T-helper 2 cell treated with Interferon-gamma antibody and Interleukin-4, amounts not matched to agents 5 μg/mL and 100 μg/mL, for 36 hours (primary cell): ENCODE measurements at regions not wholly inside any gene's neighbourhood (a gene's known extent, or its start where the extent isn't known, plus 50 kb on each side); places are given as distances from the start of the nearest gene placed in this dataset.
A peak's percentile ranks its signal among the peaks of the same experiment; 100 is the strongest.

Experiments used
- DNase-seq: peaks from one replicate; pipeline ENCODE4 v3.0.0; 2021; ENCODE audit warnings: low spot score
- H3K27ac Mint-ChIP-seq: one replicate; pipeline ENCODE4 v1.8.0; 2021; ENCODE audit warnings: mild to moderate bottlenecking, mixed read lengths
- H3K27me3 Mint-ChIP-seq: one replicate; pipeline ENCODE4 v1.8.0; 2021; ENCODE audit warnings: low read depth, mixed read lengths
- H3K36me3 Mint-ChIP-seq: one replicate; pipeline ENCODE4 v1.8.0; 2021; ENCODE audit warnings: low read depth, mixed read lengths
- H3K4me1 Mint-ChIP-seq: one replicate; pipeline ENCODE4 v1.8.0; 2021; ENCODE audit warnings: low read depth, mixed read lengths
- H3K4me3 Mint-ChIP-seq: one replicate; pipeline ENCODE4 v1.8.0; 2022; ENCODE audit warnings: mild to moderate bottlenecking, moderate library complexity, mixed read lengths
- H3K9me3 Mint-ChIP-seq: one replicate; pipeline ENCODE4 v1.8.0; 2021; ENCODE audit warnings: mixed read lengths

DNA sequence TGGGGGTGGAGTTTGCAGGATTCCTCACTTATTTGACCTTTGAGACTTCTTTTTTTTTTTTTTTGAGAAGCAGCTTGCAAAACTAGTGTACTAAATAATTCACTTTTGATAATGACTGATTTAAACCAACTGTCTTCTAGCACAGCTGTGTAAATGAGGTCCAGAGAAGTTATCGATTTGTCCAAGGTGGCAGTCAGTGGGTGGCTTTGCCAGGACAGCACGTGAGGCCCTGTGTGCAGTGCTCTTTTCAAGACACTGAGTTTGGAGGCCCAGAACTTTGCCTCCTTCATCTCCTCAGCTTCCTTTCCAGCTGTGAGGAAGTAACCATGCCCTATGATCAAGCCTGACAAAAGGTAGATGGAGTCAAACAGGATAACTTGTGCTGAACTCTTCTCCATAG is 92.9 kb upstream of the LCLAT1 start:
- DNase-seq: no peak
- no peak overlapping the region for H3K27ac Mint-ChIP-seq
- H3K27me3 Mint-ChIP-seq: no peaks in the 10 kb centered on the region
- H3K9me3 Mint-ChIP-seq: no peaks in the 10 kb centered on the region
- H3K4me3 Mint-ChIP-seq: no peak overlapping the region
- no peaks in the 10 kb centered on the region for H3K4me1 Mint-ChIP-seq
- no peaks in the 10 kb centered on the region for H3K36me3 Mint-ChIP-seq

DNA sequence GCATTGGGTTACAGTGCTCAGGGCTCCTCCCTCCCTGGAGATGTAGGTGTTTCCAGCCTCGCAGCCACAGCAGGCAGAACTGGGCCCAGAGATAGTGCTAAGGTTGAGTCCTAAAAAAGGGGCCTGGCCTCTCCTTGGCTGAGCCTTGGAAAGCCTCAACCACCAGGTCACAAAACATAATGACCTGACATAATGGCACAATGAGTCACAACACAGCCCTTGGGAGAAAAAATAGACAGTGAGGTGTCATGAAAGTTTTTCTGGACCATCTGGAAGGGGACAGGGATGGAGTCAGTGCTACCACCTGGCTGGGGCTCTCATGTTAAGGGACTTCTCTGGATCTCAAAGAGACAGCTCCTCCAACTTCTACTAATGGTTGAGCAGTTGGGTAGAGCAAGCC is 92.4 kb upstream of the LCLAT1 start:
- Mint-ChIP-seq H3K4me1 (no peaks in the 10 kb centered on the region), H3K36me3 (no peaks in the 10 kb centered on the region), H3K4me3 (no peak overlapping the region), H3K27ac (no peak overlapping the region), H3K9me3 (no peaks in the 10 kb centered on the region), H3K27me3 (no peaks in the 10 kb centered on the region)
- DNase-seq: no peak

DNA sequence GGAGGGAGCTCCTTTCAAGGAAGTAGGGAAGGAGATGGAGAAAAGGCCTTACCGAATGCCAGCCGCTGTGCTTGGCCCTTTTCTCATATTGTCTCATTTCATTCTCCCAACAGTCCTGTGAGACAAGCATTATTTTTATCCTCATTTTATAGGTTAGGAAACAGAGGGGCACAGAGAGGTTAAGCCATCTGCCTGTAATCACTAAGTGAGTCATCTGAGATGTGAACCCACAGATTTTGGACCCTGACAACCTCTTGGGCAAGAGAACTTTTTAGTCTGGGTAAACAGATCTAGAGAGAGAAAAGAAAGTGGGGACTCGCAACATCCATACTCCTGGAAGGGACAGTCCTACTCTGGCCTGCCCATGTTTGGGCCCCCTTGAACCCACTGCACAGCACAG is 91.7 kb upstream of the LCLAT1 start:
- no peaks in the 10 kb centered on the region for H3K36me3 Mint-ChIP-seq
- no peaks in the 10 kb centered on the region for H3K4me1 Mint-ChIP-seq
- no peaks in the 10 kb centered on the region for H3K9me3 Mint-ChIP-seq
- no peak for DNase-seq
- H3K27me3 Mint-ChIP-seq: no peaks in the 10 kb centered on the region
- no peak overlapping the region for H3K27ac Mint-ChIP-seq
- H3K4me3 Mint-ChIP-seq: no peak overlapping the region

DNA sequence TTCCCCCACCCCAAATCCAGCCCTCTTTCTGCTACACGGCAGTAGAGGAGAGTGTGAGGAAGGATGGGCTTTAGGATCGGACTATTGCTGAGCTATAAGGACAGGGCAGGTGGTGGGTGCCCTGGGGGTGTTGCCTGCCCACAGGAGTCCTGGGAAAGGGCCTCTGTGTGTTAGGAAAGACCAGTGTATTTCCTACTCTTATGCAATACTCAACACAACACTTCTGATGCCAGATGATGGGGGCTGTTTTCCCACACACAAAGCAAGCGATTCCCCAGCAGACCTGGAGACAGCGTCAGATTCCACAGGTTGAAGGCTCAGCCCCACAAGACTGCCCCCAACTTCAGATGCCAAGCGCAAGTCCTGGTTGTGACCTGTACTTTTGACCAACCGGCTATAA is 91.0 kb upstream of the LCLAT1 start:
- H3K36me3 Mint-ChIP-seq: no peaks in the 10 kb centered on the region
- no peak overlapping the region for H3K4me3 Mint-ChIP-seq
- DNase-seq: no peak
- peaks cover 2% of the 10 kb centered on the region for H3K4me1 Mint-ChIP-seq
- no peaks in the 10 kb centered on the region for H3K9me3 Mint-ChIP-seq
- H3K27me3 Mint-ChIP-seq: no peaks in the 10 kb centered on the region
- H3K27ac Mint-ChIP-seq: no peak overlapping the region

DNA sequence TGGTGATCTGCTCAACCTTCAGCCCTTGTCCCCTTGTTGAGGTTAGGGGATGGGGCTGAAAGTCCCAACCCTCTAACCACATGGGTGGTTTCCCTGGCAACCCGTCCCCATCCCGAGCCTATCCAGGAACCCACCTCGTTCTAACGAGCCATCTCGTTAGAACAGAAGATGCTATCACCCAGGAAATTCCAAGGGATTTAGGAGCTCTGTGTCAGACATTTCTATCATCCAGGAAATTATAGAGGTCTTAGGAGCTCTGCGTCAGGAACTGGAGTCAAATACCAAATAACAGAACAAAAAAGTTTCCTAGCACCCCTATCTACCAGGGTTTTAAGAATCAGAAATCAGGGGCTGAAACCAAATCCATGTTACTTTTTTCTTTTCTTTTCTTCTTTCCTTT is 90.3 kb upstream of the LCLAT1 start:
- H3K9me3 Mint-ChIP-seq: no peaks in the 10 kb centered on the region
- no peak overlapping the region for H3K27ac Mint-ChIP-seq
- no peaks in the 10 kb centered on the region for H3K27me3 Mint-ChIP-seq
- H3K4me3 Mint-ChIP-seq: no peak overlapping the region
- no peak for DNase-seq
- H3K4me1 Mint-ChIP-seq: peaks cover 4% of the 10 kb centered on the region
- H3K36me3 Mint-ChIP-seq: no peaks in the 10 kb centered on the region

DNA sequence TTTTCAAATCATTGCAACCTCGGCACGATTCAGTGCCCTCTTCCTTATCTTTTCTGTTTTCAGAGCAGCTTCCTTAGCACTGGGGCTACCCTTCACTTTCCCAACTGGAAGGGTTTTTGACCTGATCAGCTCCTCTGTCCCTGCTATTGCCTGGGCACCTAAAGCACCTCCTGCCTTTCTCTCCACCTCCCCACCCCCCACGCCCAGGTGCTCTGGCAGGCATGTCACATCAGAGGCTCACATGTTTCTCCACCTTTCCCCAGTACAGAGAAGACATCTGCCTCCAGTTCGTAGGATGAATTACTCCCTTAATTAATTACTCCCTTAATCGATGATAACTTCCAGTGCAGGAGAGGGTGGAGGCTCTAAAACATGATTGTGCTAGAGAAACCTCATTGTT is 88.7 kb upstream of the LCLAT1 start:
- Mint-ChIP-seq H3K27ac (no peak overlapping the region), H3K36me3 (no peaks in the 10 kb centered on the region), H3K27me3 (no peaks in the 10 kb centered on the region), H3K4me1 (peaks cover 11% of the 10 kb centered on the region), H3K9me3 (no peaks in the 10 kb centered on the region), H3K4me3 (no peak overlapping the region)
- no peak for DNase-seq

DNA sequence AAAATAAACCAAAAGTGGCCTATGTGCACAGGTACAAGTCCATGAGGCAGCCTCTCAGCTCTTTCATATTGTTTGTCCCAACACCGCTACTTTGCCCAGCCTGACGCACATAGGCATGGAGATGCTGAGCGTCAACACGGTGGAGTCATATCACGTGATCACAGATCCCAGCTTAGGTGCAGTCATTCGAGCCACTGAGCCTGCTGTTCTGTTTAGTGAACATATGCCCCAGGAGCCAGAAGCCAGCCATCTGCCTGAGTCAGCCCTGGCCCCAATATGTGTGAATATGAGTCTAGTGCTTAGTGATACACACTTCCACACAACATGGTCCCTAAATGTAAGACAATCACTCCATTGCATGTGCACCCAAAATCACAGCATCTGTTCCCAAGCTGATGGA is 88.2 kb upstream of the LCLAT1 start:
- H3K4me1 Mint-ChIP-seq: peaks cover 11% of the 10 kb centered on the region
- no peaks in the 10 kb centered on the region for H3K27me3 Mint-ChIP-seq
- H3K4me3 Mint-ChIP-seq: no peak overlapping the region
- H3K9me3 Mint-ChIP-seq: no peaks in the 10 kb centered on the region
- H3K27ac Mint-ChIP-seq: no peak overlapping the region
- no peak for DNase-seq
- H3K36me3 Mint-ChIP-seq: no peaks in the 10 kb centered on the region

DNA sequence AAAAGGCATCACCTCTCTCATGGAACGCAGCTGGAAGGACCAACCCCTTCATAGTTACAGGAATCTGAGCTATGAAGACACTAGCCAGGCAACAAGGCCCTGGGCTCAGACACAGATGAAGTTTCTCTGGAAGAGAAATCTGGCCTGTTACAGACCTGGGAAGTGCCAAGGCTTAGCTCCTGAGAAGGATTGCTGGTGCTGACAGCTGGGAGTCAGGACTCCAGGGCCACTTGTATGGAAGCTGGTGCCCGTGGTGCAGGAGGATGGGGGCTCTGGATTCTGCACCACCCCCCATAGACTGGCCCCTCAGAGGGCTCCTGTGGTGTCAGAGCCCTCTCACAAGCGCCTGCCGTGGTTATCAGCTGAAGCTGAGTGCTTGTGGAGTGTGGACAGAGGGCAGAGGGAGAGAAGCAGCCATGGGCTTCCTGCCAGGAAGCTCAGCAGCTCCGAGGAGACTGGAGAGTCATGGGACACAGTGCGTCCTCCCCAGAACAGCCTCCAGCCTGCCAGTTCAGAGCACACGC is 87.3 kb upstream of the LCLAT1 start:
- no peaks in the 10 kb centered on the region for H3K27me3 Mint-ChIP-seq
- H3K27ac Mint-ChIP-seq: no peak overlapping the region
- no peaks in the 10 kb centered on the region for H3K36me3 Mint-ChIP-seq
- H3K4me3 Mint-ChIP-seq: no peak overlapping the region
- no peaks in the 10 kb centered on the region for H3K9me3 Mint-ChIP-seq
- H3K4me1 Mint-ChIP-seq: peaks cover 11% of the 10 kb centered on the region
- DNase-seq: no peak

DNA sequence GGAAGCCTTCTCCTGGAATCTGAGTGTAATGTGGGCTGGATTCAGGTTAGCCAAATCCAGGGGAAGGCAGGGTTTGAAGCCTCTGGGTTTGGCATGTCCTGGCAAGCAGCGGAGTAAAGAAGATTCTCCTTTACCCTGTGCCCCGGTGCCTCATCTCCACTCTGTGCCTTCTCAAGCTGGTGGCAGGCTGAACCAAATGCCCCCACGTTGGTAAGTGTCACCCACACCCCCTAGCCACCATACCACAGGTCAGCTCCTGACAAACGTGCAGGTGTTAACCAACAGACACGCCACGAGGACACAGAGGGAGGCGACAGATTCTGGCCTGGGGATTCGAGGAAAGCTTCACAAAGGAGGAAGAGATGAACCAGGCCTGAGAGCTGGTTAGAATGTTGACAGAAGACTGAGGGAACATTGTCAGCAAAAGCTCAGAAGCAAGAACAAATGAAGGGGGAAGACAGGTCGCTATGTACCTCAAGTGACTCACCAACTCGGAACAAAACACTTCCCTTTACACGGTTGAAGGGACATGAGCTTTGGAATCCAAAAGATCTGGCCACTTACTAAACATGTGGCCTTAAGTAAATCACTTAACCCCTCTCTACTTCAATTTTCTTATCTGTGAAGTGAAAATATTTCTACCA is 85.2 kb upstream of the LCLAT1 start:
- Mint-ChIP-seq H3K27me3 (no peaks in the 10 kb centered on the region), H3K9me3 (no peaks in the 10 kb centered on the region), H3K4me3 (no peak overlapping the region), H3K36me3 (no peaks in the 10 kb centered on the region), H3K4me1 (peaks cover 26% of the 10 kb centered on the region), H3K27ac (no peak overlapping the region)
- no peak for DNase-seq

DNA sequence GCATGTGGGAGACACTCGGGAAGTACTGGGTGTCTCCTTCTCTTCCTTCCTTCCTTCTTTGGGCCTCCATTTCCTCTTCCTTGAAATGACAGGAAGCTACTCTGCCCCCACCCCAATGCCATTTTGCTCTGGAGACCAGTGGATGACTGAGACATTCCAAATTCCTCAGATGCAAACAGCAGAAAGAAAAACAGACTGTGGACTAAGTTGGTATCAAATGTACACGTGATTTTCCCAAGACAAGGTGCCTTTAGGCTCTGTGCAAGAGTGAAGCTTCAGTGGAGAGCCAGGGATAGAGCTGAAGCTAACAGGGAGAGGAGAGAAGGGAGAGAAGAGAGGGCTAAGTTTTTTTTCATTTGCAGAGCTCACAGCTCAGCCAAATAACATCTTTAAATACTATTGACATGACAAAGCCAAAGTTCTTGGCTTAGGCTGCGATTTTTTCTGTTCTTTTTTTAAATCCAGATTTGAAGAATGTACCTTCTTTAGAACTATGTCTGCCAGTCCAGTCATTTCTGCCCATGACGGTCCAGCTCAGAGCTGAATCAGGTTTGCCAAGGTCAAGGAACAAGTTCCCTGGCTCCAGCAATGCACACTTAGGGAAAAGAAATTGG is 84.5 kb upstream of the LCLAT1 start:
- Mint-ChIP-seq H3K4me3 (no peak overlapping the region), H3K9me3 (no peaks in the 10 kb centered on the region), H3K36me3 (no peaks in the 10 kb centered on the region), H3K27me3 (no peaks in the 10 kb centered on the region), H3K4me1 (peaks cover 26% of the 10 kb centered on the region), H3K27ac (no peak overlapping the region)
- no peak for DNase-seq

DNA sequence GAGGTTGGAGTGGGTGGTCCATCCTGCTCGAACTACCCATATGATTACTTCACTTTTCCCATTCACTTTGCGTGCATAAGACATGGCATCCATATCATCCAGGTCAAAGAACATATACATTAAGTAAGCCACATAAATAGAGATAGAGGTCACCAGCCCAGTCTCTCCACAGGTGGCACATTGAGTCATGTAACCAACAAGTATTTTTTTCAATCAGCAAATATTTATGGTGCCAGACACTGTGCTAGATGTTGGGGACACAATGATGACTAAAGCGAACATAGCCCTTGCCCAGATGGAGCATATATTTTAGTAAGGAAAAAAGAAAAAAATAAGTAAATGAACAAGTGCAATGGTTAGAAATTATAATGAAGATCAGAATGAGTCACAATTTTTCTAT is 83.6 kb upstream of the LCLAT1 start:
- Mint-ChIP-seq H3K4me3 (no peak overlapping the region), H3K4me1 (peaks cover 26% of the 10 kb centered on the region), H3K27me3 (no peaks in the 10 kb centered on the region), H3K36me3 (no peaks in the 10 kb centered on the region), H3K27ac (no peak overlapping the region), H3K9me3 (no peaks in the 10 kb centered on the region)
- DNase-seq: no peak

DNA sequence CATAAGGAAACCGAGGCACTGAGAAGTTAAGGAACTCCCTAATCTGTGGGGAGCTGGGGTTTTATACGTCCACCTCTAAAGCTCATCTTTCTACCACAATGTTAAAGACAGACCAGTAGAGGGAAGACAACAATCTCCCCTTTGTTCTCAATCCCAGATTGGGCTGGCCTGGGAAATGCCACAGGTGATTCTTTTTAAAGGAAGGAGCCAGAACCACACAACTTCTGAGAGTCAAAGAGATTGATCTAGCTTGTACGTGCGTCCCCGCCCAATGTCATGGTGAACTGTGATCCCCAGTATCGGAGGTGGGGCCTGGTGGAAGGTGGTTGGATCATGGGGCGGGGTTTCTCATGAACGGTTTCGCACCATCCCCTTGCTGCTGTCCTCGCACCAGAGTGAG is 81.8 kb upstream of the LCLAT1 start:
- Mint-ChIP-seq H3K36me3 (no peaks in the 10 kb centered on the region), H3K27me3 (no peaks in the 10 kb centered on the region), H3K9me3 (no peaks in the 10 kb centered on the region), H3K4me3 (no peak overlapping the region), H3K4me1 (peaks cover 26% of the 10 kb centered on the region), H3K27ac (no peak overlapping the region)
- DNase-seq: no peak

DNA sequence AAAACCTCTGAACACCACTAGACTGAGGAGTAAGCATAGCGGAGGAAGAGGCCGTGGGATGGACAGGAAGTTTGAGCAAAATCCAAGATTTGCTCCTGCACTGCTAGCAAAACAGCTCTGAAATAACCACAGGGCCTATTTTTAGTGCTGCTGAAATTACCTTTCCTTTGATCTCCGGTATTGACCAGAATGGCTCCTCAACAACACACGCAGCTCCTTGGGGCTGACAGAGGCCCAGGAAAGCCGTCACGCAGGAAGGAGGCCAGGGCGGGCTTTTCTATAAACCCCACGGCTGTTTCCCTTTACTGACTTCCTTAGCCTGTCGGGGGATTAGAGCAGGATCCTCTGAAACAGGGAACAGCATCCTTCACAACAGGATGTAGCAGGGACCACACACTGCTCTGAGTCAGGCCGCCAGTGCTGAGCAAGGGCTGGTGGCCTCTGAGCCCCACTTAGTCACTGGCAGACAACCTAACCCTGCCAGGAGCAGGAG is 80.8 kb upstream of the LCLAT1 start:
- peak overlapping the region; percentile 11 for H3K27ac Mint-ChIP-seq
- no peak overlapping the region for H3K4me3 Mint-ChIP-seq
- no peaks in the 10 kb centered on the region for H3K9me3 Mint-ChIP-seq
- H3K27me3 Mint-ChIP-seq: no peaks in the 10 kb centered on the region
- peak; percentile 21 for DNase-seq
- peaks cover 23% of the 10 kb centered on the region for H3K4me1 Mint-ChIP-seq
- H3K36me3 Mint-ChIP-seq: no peaks in the 10 kb centered on the region

DNA sequence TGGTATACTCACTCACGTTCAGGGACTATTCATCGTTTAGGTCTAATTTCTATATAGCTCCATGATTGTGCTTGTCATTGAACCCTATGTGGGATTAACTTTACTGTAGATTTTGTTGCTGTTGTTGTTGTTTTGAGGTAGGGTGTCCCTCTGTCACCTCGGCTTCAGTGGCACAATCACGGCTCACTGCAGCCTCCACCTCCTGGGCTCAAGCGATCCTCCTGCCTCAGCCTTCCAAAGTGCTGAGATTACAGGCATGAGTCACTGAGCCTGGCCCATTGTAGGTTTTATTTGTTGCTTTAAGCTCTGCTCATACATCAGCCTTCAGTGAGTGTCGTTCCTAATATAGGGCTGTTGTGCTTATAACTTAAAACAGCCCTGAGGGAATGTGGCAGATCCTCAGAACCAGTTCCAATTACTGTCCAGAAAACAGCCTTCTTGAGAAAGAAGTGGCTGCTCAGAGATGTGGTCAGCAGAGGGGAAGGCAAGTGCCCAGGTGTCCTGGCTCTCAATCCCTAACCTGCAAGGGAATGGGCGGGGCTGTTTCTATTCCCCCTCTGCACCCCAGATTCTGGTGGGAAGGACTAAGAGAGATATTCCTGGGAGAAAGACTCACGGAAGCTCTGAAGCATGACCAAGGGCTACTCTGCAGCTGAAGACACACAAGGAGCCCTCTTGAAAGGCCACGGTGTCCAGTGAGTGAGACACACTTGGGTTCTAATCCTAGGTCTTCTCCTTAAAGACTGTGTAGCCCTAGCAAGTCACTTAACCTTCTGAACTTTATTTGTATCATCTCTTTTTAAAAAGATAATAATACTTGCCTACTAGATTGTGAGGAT is 79.6 kb upstream of the LCLAT1 start:
- Mint-ChIP-seq H3K27ac (no peak overlapping the region), H3K4me3 (no peak overlapping the region), H3K9me3 (no peaks in the 10 kb centered on the region), H3K4me1 (peaks cover 16% of the 10 kb centered on the region), H3K36me3 (no peaks in the 10 kb centered on the region), H3K27me3 (no peaks in the 10 kb centered on the region)
- no peak for DNase-seq
